ENCODE measurements at regions not wholly inside any gene's neighbourhood (a gene's known extent, or its start where the extent isn't known, plus 50 kb on each side); places are given as distances from the start of the nearest gene placed in this dataset.
A peak's percentile ranks its signal among the peaks of the same experiment; 100 is the strongest.

- TF ChIP-seq ZBTB7A (IDR thresholded peaks at IDR 0.05; ENCODE audit: low read depth) (no peak), TAF1 (IDR thresholded peaks at IDR 0.05; ENCODE audit: low read depth) (no peak), EP300 (IDR thresholded peaks at IDR 0.05; ENCODE audit: borderline replicate concordance) (peak; percentile 87), EGR1 (IDR thresholded peaks at IDR 0.05) (no peak), CEBPB (IDR thresholded peaks at IDR 0.05) (0 out of 2 replicates have a peak, but pooled peaks have one; percentile 22), RAD21 (IDR thresholded peaks at IDR 0.05; ENCODE audit: low read depth) (0 out of 2 replicates have a peak, but pooled peaks have one; percentile 9)
Measured at GRCh38 chr6:94045099-94045829, 625.9 kb upstream of the EPHA7 start.
